RKO (cell line): ENCODE measurements at regions not wholly inside any gene's neighbourhood (a gene's known extent, or its start where the extent isn't known, plus 50 kb on each side); places are given as distances from the start of the nearest gene placed in this dataset.
"Not testable (repeated sequence)": the region's sequence is repeated elsewhere in the genome, so short reads cannot be mapped to it uniquely, and the experiment has no call there.

Source experiments
- DNase-seq: peaks from one replicate; pipeline ENCODE4 v3.0.0-alpha.2; 2016; ENCODE audit warnings: low spot score

DNA sequence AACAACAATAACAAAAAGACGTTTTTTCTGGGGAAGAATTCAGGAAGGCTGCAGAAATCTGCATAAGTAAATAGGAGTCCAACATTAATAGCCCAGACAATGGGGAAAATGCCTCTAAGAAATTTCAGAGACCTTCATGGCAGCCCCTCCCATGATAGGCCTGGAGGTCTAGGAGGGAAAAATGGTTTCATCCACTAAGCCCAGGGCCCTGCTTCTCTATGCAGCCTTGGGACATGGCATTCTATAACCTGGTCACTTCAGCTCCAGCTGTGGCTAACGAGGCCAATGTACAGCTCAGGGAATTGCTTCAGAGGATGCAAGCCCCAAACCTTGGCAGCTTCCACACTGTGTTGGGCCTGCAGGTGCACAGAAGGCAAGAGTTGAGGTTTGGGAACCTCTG lies 125.6 kb upstream of the GMNC start:
- DNase-seq = no peak

GRCh38 chr3:190984502-190985244 lies 122.2 kb upstream of the GMNC start:
- DNase-seq = no peak

DNA sequence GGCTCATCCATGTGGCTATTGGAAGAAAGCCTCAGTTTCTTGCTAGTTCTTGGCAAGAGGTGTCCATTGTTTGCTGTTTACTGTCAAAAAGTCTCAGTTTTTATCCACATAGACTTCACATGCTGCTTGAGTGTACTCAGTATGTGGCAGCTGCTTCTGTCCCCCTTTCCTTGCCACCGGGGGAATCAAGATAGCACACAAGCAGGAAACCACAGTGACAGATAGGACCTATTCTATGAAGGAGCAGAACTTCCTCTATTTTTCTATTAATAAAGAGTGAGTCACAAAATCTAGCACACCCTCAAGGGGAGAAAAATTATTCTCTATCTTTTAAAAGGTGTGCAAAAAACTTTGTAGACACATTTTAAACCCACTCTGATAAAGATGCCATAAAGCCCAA lies 121.4 kb upstream of the GMNC start:
- DNase-seq = no peak

- no peak for DNase-seq
Observed at GRCh38 chr3:190973771-190974170, 111.3 kb upstream of the GMNC start.

DNA sequence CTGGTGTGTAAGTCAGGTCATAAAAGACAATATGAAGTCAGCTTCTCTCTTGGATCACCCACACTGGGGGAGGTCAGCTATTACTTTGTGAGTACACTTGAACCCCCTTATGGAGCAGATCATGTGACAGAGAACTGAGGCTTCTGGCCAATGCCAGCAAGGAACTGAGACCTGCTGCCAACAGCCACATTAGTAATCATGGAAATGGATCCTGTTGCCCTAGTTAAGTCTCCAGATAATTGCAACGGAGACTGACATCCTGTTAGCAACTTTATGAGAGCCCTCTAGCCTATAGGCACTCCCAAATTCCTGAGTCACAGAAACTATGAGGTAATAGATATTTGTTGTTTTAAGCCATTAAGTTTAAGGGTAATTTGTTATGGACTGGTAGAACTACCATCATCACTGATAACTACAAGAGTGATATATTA lies 110.4 kb upstream of the GMNC start:
- DNase-seq = no peak

DNA sequence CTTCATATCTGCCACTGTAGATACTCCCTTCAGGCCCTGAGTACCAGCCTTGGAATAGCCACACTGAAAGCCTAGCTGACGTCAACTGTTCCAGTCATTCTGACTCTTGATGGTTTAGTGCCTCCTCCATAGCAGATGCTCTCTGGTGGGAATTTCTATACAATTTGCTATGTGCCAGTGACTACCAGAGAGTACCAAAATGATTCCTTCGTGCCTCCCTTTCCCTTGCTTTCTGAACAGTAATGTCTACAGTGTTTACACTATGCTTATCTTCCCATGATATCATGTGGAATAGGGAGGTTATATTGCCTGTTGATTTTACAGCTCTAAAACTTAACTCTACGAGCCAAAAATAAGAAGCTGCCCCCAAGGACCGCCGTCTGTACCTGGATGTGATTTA lies 109.7 kb upstream of the GMNC start:
- no peak for DNase-seq

GRCh38 chr3:190970560-190970959 lies 108.1 kb upstream of the GMNC start:
- DNase-seq = no peak

DNA sequence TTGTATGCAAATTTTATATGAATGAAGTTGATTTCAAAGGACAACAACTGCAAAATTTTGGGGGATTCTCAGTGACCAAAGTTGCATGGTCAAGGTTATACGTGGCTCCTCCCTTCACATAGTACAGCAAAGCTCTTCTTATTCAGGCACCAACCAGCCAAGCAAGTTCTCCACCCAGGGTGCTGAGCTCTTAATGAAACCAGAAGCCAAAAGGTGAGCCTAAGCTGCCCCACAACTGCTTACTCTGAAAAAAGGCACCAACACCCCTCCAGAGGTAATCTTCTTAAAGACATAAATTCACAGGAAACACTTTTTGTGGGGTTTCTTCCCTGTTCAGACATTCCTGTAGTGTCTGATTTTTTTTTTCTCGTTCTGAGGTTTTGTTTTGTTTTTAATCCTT lies 106.1 kb upstream of the GMNC start:
- DNase-seq = no peak

GRCh38 chr3:190964931-190965330 lies 102.4 kb upstream of the GMNC start:
- DNase-seq = not testable (repeated sequence)

- no peak for DNase-seq
Observed at GRCh38 chr3:190959077-190959476, 96.6 kb upstream of the GMNC start.

- DNase-seq = no peak
Observed at GRCh38 chr3:190941694-190942260, 79.3 kb upstream of the GMNC start.

- not testable (repeated sequence) for DNase-seq
Observed at GRCh38 chr3:190934616-190935015, 72.1 kb upstream of the GMNC start.

- DNase-seq = no peak
Observed at GRCh38 chr3:190926619-190927018, 64.1 kb upstream of the GMNC start.

GRCh38 chr3:190912736-190913135 lies 50.2 kb upstream of the GMNC start:
- no peak for DNase-seq
